Keratinocyte (primary cell): ENCODE measurements at regions not wholly inside any gene's neighbourhood (a gene's known extent, or its start where the extent isn't known, plus 50 kb on each side); places are given as distances from the start of the nearest gene placed in this dataset.

ENCODE experiments used
- CTCF ChIP-seq, 3 experiments: IDR thresholded peaks in 1 of 3; conservative IDR thresholded peaks in 1 of 3; optimal IDR thresholded peaks in 1 of 3; 2 replicates in 2 of 3; 3 replicates in 1 of 3; pipeline versions ENCODE3 to v1.5.1; 2011; ENCODE audit warnings: low read length in 3 of 3, mild to moderate bottlenecking in 3 of 3, moderate library complexity in 2 of 3, control low read depth in 1 of 3, inconsistent platforms in 1 of 3; ENCODE audit not compliant: insufficient read depth in 2 of 3; ENCODE audit errors: extremely low read depth in 1 of 3
- EZH2 ChIP-seq: IDR thresholded peaks from one replicate; pipeline ENCODE4 v1.6.1; 2012; ENCODE audit warnings: inconsistent platforms, mild to moderate bottlenecking, low read length, moderate library complexity

DNA sequence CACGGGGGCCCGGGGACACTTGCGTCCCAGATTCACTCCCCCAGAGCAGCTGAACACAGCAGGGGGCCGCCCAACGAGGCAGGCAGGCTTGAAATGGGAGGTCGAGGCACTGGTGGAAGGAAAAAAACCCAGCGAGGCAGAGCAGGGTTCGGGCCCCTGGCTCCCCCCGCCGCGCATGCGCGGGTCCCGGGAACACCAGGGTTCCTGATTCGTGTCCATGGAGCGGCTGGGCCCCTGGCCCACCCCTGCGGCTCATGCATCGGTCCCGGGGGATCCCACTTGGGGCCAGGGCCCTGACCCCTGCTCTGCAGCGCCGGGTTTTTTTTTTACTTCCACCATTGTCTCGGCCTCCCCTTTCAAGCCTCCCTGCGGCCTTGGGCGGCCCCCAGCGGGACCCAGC, 321.5 kb downstream of the ALG10 start:
- TF ChIP-seq CTCF (optimal IDR thresholded peaks at IDR 0.05 in 1 of 3, IDR thresholded peaks at IDR 0.05 in 1 of 3, conservative IDR thresholded peaks at IDR 0.05 in 1 of 3; ENCODE audit: extremely low read depth in 1 of 3, insufficient read depth in 2 of 3, low read length in 3 of 3) (no peak), EZH2 (no peak)
